Breast epithelium (tissue), 3 donors: ENCODE measurements at regions not wholly inside any gene's neighbourhood (a gene's known extent, or its start where the extent isn't known, plus 50 kb on each side); places are given as distances from the start of the nearest gene placed in this dataset.

Experiments
- CTCF ChIP-seq, 3 donors: fragments of 450-650 bp; IDR thresholded peaks; one replicate each; pipeline ENCODE4 v1.5.1; 2016 to 2017; ENCODE audit warnings: antibody characterized with exemption in 3 of 3, mild to moderate bottlenecking in 3 of 3, moderate library complexity in 3 of 3
- POLR2A ChIP-seq: fragments of 450-650 bp; IDR thresholded peaks from one replicate; pipeline ENCODE4 v1.6.1; 2016; ENCODE audit warnings: antibody characterized with exemption, mild to moderate bottlenecking, moderate library complexity

- TF ChIP-seq POLR2A: no peak
- no peak for TF ChIP-seq CTCF (IDR thresholded peaks at IDR 0.05)
Observed at GRCh38 chr4:123043793-123044425, 121.5 kb upstream of the NUDT6 start.
